SK-MEL-5 (cell line): ENCODE measurements at regions not wholly inside any gene's neighbourhood (a gene's known extent, or its start where the extent isn't known, plus 50 kb on each side); places are given as distances from the start of the nearest gene placed in this dataset.

Source experiments
- DNase-seq: peaks from one replicate; pipeline ENCODE4 v3.0.0-alpha.2; 2016; ENCODE audit warnings: low read depth, low spot score
- in situ Hi-C: cut with HindIII; loops from 2 replicates; pipeline ENCODE4 v1.10.0; 2016; ENCODE audit warnings: low sequenced_read_pairs, high pct_unique_total_duplicates, low pct_unique_long_range_greater_than_20kb

GRCh38 chr14:97248973-97249372, 451.8 kb downstream of the VRK1 start:
- in situ Hi-C loops: no loop called here

DNA sequence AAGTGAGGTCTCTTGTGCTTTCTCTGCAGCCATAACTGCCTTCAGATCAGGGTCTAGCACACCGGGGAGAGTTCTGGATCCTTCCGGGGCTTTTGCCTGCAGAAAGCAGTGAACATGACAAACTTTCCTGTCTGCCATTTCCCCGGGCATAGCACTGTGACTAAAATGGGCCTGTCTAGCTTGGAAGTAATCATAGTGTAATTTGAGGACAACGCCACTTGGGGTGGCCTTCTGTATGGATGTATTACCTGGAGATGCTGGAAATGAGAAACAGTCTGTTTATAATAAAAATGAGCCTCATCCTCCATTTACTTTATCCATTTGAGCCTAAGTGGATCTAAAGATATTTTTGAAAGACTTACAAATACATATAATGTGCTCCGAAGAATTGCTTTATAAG, 453.7 kb downstream of the VRK1 start:
- in situ Hi-C loops: no loop called here

More at GRCh38 chr14:97248973-97249372, 451.8 kb downstream of the VRK1 start:
- no peak for DNase-seq

GRCh38 chr14:97251491-97252155, 454.4 kb downstream of the VRK1 start:
- DNase-seq: no peak
- in situ Hi-C loops: no loop called here

More for the DNA sequence above, 453.7 kb downstream of the VRK1 start:
- DNase-seq: no peak

GRCh38 chr14:97253756-97254155, 456.6 kb downstream of the VRK1 start:
- DNase-seq: no peak
- in situ Hi-C loops: no loop called here

DNA sequence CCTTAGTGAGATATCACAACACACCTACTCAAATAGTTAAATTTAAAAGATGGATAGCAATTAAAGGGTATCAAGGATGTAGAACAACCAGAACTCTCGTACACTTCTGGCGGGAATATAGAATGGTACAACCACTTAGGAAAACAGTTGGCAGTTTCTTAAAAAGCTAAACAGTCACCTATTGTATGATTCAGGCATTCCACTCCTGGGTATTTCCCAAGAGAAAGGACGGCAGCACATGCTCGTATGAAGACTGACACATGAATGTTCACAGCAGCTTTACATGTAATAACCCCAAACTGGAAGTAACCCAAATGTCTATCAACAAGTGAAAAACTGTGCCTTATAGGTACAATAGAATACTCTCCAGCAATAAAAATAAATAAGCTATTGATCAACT, 465.2 kb downstream of the VRK1 start:
- DNase-seq: no peak
- in situ Hi-C loops: no loop called here

GRCh38 chr14:97264516-97265230, 467.5 kb downstream of the VRK1 start:
- DNase-seq: no peak
- in situ Hi-C loops: no loop called here

- in situ Hi-C loops: no loop called here
- DNase-seq: peak; percentile 42
Measured at GRCh38 chr14:97266653-97267052, 469.5 kb downstream of the VRK1 start.

DNA sequence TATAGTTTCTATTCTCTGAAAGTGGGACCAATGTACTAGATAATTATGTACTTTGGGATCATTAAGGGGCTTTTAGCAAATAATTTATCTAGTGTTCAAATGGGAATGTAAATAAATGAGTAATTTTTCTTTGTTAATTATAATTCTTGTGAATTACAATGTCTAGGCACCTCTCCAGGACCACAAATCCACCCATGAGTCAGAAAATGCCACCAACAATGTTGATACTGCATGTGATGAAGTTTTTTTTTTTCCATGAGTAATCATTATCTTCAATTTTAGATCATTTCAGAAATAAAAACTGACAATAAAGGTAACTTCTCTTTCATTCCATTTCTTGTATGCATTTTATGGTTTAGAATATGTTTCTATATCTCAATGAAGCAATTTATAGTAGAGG, 470.3 kb downstream of the VRK1 start:
- in situ Hi-C loops: no loop called here
- DNase-seq: no peak

GRCh38 chr14:97268097-97268496, 470.9 kb downstream of the VRK1 start:
- DNase-seq: no peak
- in situ Hi-C loops: no loop called here

DNA sequence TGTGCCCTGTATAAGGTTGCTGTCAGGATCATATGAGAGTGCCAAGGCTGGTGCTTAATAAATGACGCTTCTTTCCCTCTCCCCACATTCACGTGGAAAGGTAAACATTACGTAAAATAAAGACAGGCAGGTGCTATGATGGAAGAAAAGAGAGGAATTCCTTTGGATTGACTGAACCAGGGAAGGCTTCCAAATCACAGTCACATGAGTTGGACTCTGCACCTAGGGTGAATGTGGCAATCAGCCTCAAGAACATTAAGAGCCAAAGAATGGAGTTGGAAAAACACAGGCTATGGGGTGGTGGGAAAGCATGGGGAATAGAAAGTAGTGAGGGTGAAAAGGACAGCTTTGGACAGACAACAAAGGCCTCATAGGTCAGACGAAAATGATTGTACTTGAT, 473.1 kb downstream of the VRK1 start:
- DNase-seq: no peak
- in situ Hi-C loops: no loop called here

- no peak for DNase-seq
- in situ Hi-C loops: no loop called here
Measured at GRCh38 chr14:97271451-97271960, 474.3 kb downstream of the VRK1 start.

- in situ Hi-C loops: no loop called here
- DNase-seq: no peak
Measured at GRCh38 chr14:97273540-97273939, 476.4 kb downstream of the VRK1 start.

DNA sequence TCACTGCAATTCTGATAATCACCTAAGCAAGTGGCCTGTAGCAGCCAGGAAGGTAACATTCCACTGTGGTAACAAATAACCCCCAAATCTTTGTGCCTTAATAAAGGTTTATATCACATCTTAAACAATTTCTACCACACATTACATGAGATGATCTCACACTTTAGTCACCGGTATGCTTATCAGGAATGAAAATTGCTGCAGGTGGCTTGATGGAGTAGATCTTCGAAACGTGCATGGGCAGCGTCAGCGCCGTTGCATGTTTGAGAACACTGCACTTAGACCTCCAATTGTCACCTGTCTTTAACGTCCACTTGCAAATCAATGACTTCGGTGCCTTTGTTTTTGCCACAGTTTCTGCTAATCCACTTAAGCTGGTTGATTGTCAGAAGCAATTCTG, 477.4 kb downstream of the VRK1 start:
- in situ Hi-C loops: no loop called here
- DNase-seq: no peak

- in situ Hi-C loops: no loop called here
- DNase-seq: no peak
Measured at GRCh38 chr14:97275276-97275675, 478.1 kb downstream of the VRK1 start.

GRCh38 chr14:97276573-97276972, 479.4 kb downstream of the VRK1 start:
- in situ Hi-C loops: no loop called here

GRCh38 chr14:97277711-97278110, 480.5 kb downstream of the VRK1 start:
- in situ Hi-C loops: no loop called here
- no peak for DNase-seq

More at GRCh38 chr14:97276573-97276972, 479.4 kb downstream of the VRK1 start:
- no peak for DNase-seq

GRCh38 chr14:97280526-97280925, 483.3 kb downstream of the VRK1 start:
- in situ Hi-C loops: no loop called here
- no peak for DNase-seq

DNA sequence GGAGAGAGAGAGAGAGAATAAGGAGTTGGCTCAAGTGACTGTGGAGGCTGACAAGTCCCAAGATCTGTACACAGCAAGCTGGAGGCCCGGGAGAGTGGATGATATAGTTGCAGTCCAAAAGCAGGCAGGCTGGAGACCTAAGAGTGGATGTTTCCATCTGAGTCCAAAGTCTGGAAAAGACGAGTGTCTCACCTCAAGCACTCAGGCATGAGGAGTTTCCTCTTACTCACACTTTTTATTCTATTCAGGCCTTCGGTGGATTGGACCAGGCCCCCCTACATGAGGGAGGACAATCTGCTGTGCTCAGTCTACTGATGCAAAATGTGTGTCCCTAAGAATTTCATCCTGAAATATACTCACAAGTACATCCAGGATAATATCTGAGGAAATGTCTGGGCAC, 484.6 kb downstream of the VRK1 start:
- in situ Hi-C loops: no loop called here
- no peak for DNase-seq
